ENCODE measurements at regions not wholly inside any gene's neighbourhood (a gene's known extent, or its start where the extent isn't known, plus 50 kb on each side); places are given as distances from the start of the nearest gene placed in this dataset.

DNA sequence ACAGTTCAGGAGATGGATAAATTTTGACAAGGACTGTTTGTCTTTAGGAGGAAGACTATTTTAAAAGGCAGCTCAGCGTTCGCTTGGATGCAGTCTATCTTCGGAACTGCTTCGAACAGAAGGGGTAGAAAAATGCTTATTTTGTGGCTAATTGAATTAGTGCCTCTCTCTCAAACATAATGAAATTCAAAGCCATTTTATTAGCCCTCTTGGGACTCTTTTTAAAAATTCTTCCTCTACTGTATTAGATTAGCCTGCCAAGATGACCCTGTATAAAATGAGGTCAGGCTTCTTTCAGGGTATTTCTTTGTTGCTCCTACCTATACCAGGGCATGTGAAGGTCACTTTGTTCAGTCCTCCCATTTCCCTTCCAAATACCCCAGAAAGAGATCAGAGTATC is 379.2 kb upstream of the NFE2L3 start:
- H3K79me2 ChIP-seq (ENCODE audit: insufficient read depth, low read depth, low read length) = no peaks in the 10 kb centered on the region
- no peak overlapping the region for H2AFZ ChIP-seq (ENCODE audit: low read length)
- no peak overlapping the region for H3K27ac ChIP-seq (ENCODE audit: low read depth, low read length, poor library complexity, severe bottlenecking)
- DNase-seq (ENCODE audit: low spot score) = no peak
- no peaks in the 10 kb centered on the region for H3K4me1 ChIP-seq (ENCODE audit: insufficient read depth, low read length, poor library complexity, severe bottlenecking)
- no peaks in the 10 kb centered on the region for H3K36me3 ChIP-seq (ENCODE audit: insufficient read depth, low read length)
- H3K4me3 ChIP-seq (ENCODE audit: low read depth, low read length, poor library complexity, severe bottlenecking) = no peak overlapping the region
- no peaks in the 10 kb centered on the region for H3K9me2 ChIP-seq (ENCODE audit: insufficient read depth, low read length)
- H3K9me3 ChIP-seq (ENCODE audit: low read length) = no peaks in the 10 kb centered on the region
- ChIA-PET POLR2A (no interaction called here), CTCF (ENCODE audit: unreplicated experiment) (no interaction called here)
- H4K20me1 ChIP-seq (ENCODE audit: insufficient read depth, low read length) = no peaks in the 10 kb centered on the region
- no peak overlapping the region for H3K4me2 ChIP-seq (ENCODE audit: low read length)
- BruUV-seq (replicated peaks) = no TSS peak
- no peak for TF ChIP-seq EZH2phosphoT487 (IDR thresholded peaks at IDR 0.05; ENCODE audit: borderline replicate concordance, low read depth, low read length)
- TF ChIP-seq, protein P1, sequence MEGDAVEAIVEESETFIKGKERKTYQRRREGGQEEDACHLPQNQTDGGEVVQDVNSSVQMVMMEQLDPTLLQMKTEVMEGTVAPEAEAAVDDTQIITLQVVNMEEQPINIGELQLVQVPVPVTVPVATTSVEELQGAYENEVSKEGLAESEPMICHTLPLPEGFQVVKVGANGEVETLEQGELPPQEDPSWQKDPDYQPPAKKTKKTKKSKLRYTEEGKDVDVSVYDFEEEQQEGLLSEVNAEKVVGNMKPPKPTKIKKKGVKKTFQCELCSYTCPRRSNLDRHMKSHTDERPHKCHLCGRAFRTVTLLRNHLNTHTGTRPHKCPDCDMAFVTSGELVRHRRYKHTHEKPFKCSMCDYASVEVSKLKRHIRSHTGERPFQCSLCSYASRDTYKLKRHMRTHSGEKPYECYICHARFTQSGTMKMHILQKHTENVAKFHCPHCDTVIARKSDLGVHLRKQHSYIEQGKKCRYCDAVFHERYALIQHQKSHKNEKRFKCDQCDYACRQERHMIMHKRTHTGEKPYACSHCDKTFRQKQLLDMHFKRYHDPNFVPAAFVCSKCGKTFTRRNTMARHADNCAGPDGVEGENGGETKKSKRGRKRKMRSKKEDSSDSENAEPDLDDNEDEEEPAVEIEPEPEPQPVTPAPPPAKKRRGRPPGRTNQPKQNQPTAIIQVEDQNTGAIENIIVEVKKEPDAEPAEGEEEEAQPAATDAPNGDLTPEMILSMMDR (conservative IDR thresholded peaks at IDR 0.05; ENCODE audit: low read length) = no peak
- intact Hi-C loops (cut with micrococcal nuclease; ENCODE audit: unreplicated experiment) = no loop called here

DNA sequence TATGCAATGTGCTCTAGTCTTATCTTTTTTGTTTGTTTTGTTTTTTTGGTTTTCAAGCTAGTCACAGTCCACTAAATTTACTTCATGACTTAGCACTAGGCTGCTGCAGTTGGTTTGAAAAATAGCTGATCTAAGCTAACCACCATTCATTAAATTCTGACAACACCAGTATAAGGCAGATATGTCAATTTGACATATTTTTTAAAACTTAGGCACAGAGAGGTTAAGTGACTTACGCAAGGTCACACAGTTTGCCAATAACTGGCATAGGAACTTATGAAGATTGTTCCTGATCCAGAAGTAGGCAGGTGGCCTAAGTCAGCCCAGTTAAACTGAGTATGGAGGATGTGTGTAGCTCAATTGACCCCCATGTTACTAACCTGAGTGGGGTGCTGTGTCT is 377.3 kb upstream of the NFE2L3 start:
- no TSS peak for BruUV-seq (replicated peaks)

DNA sequence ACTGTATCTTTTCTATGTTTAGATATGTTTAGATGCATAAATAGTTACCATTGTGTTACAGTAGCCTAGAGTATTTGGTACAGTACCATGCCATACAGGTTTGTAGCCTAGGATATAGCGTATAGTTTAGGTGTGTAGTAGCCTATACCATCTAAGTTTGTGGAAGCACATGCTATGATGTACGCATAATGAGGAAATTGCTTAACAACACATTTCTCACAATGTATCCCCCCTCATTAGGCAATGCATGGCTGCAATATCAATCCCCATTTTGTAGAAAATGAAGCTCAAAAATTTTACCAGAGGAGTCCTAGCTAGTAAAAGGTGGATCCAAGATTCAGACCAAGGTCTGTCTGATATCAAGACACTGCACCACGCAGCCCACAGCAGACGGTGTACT is 376.4 kb upstream of the NFE2L3 start:
- intact Hi-C loops (cut with micrococcal nuclease; ENCODE audit: unreplicated experiment) = no loop called here

More for the DNA sequence above, 377.3 kb upstream of the NFE2L3 start:
- CTCF ChIA-PET (ENCODE audit: unreplicated experiment) = no interaction called here
- DNase-seq (ENCODE audit: low spot score) = no peak
- POLR2A ChIA-PET = interaction anchor here (1.1 kb wide), 1 partner anchor 77 kb away, joined by 3 read pairs; no protein-coding TSS in a partner anchor
- no peak overlapping the region for H3K4me2 ChIP-seq (ENCODE audit: low read length)
- no peak overlapping the region for H2AFZ ChIP-seq (ENCODE audit: low read length)
- H3K9me2 ChIP-seq (ENCODE audit: insufficient read depth, low read length) = no peaks in the 10 kb centered on the region
- H3K4me1 ChIP-seq (ENCODE audit: insufficient read depth, low read length, poor library complexity, severe bottlenecking) = no peaks in the 10 kb centered on the region
- H3K79me2 ChIP-seq (ENCODE audit: insufficient read depth, low read depth, low read length) = no peaks in the 10 kb centered on the region
- H3K4me3 ChIP-seq (ENCODE audit: low read depth, low read length, poor library complexity, severe bottlenecking) = no peak overlapping the region
- no peaks in the 10 kb centered on the region for H3K9me3 ChIP-seq (ENCODE audit: low read length)
- no peaks in the 10 kb centered on the region for H4K20me1 ChIP-seq (ENCODE audit: insufficient read depth, low read length)
- TF ChIP-seq EZH2phosphoT487 (IDR thresholded peaks at IDR 0.05; ENCODE audit: borderline replicate concordance, low read depth, low read length) = no peak
- TF ChIP-seq, protein P1 (conservative IDR thresholded peaks at IDR 0.05; ENCODE audit: low read length) = no peak
- H3K36me3 ChIP-seq (ENCODE audit: insufficient read depth, low read length) = no peaks in the 10 kb centered on the region
- intact Hi-C loops (cut with micrococcal nuclease; ENCODE audit: unreplicated experiment) = no loop called here
- no peak overlapping the region for H3K27ac ChIP-seq (ENCODE audit: low read depth, low read length, poor library complexity, severe bottlenecking)

More for the DNA sequence above, 376.4 kb upstream of the NFE2L3 start:
- H3K79me2 ChIP-seq (ENCODE audit: insufficient read depth, low read depth, low read length) = no peaks in the 10 kb centered on the region
- ChIA-PET CTCF (ENCODE audit: unreplicated experiment) (no interaction called here), POLR2A (no interaction called here)
- no peaks in the 10 kb centered on the region for H3K36me3 ChIP-seq (ENCODE audit: insufficient read depth, low read length)
- TF ChIP-seq, protein P1 (conservative IDR thresholded peaks at IDR 0.05; ENCODE audit: low read length) = no peak
- no peak for TF ChIP-seq EZH2phosphoT487 (IDR thresholded peaks at IDR 0.05; ENCODE audit: borderline replicate concordance, low read depth, low read length)
- no peaks in the 10 kb centered on the region for H3K9me3 ChIP-seq (ENCODE audit: low read length)
- H3K4me3 ChIP-seq (ENCODE audit: low read depth, low read length, poor library complexity, severe bottlenecking) = no peak overlapping the region
- H3K27ac ChIP-seq (ENCODE audit: low read depth, low read length, poor library complexity, severe bottlenecking) = no peak overlapping the region
- H3K9me2 ChIP-seq (ENCODE audit: insufficient read depth, low read length) = no peaks in the 10 kb centered on the region
- no peaks in the 10 kb centered on the region for H4K20me1 ChIP-seq (ENCODE audit: insufficient read depth, low read length)
- H3K4me1 ChIP-seq (ENCODE audit: insufficient read depth, low read length, poor library complexity, severe bottlenecking) = no peaks in the 10 kb centered on the region
- H3K4me2 ChIP-seq (ENCODE audit: low read length) = no peak overlapping the region
- H2AFZ ChIP-seq (ENCODE audit: low read length) = no peak overlapping the region
- DNase-seq (ENCODE audit: low spot score) = no peak
- no TSS peak for BruUV-seq (replicated peaks)

Data from OCI-LY7 (cell line).